Activated CD8-positive, alpha-beta memory T cell treated with anti-CD3 and anti-CD28 coated beads for 36 hours (primary cell): ENCODE measurements at regions not wholly inside any gene's neighbourhood (a gene's known extent, or its start where the extent isn't known, plus 50 kb on each side); places are given as distances from the start of the nearest gene placed in this dataset.

Experiments used
- CTCF ChIA-PET: fragments of 350-600 bp; sonication (Branson Sonifier 250); formaldehyde crosslinking; loops from one replicate; lab custom pipeline; 2021; ENCODE audit warnings: antibody characterized with exemption; lab: Charles Lee
- POLR2A ChIA-PET: fragments of 350-600 bp; sonication (Branson Sonifier 250); formaldehyde crosslinking; loops from one replicate; lab custom pipeline; 2021; ENCODE audit warnings: antibody characterized with exemption; lab: Charles Lee

DNA sequence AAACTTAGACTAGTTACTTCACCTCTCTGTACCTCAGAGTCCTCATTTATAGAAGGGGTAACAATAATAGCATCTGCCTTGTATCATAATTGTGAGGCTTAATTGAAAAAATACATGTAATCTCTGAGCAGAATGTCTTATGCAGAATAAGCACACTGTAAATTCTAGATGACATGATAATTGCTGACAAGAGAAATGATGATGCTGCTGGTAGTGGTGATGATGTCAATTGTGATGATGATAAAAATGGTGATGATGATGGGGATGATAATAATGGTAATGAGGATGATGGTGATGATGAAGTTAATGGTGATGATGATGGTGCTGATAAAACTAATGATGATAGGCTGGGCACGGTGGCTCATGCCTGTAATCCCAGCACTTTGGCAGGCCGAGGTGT lies 346.1 kb upstream of the CDH4 start:
- CTCF ChIA-PET: no interaction called here
- POLR2A ChIA-PET: no interaction called here

DNA sequence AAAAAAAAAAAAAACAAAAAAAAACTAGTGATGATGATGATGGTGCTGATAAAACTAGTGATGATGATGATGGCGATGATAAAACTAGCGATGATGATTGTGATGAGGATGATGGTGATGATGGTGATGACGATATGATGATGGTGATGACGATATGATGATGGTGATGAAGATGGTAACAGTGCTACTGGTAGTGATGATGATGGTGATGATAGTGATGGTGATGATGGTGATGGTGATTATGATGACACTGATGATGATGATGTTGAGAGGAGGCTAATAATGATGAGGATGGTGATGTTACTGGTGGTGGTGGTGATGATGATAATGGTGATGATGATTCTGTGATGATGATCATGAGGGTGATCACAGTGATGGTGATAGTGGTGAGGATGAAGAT lies 345.5 kb upstream of the CDH4 start:
- ChIA-PET POLR2A (no interaction called here), CTCF (no interaction called here)

DNA sequence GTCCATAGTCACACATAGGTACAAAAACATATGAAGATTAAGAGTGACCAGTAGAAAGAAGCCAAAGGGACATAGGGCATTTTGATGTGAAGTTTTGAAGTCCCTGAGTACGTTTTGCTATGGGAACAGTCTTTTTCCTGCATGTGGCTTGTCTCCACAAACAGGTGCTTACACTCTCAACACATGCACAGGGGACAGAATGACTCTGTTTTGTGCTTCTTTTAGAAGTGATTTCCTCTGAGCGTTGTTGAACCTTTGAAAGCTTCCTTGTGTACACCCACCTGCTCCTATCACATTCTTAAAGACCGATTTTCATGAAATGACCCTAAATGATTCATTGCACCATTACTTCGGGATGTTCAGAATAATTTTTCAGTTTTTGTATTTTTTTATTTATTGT lies 338.8 kb upstream of the CDH4 start:
- ChIA-PET POLR2A (no interaction called here), CTCF (no interaction called here)

DNA sequence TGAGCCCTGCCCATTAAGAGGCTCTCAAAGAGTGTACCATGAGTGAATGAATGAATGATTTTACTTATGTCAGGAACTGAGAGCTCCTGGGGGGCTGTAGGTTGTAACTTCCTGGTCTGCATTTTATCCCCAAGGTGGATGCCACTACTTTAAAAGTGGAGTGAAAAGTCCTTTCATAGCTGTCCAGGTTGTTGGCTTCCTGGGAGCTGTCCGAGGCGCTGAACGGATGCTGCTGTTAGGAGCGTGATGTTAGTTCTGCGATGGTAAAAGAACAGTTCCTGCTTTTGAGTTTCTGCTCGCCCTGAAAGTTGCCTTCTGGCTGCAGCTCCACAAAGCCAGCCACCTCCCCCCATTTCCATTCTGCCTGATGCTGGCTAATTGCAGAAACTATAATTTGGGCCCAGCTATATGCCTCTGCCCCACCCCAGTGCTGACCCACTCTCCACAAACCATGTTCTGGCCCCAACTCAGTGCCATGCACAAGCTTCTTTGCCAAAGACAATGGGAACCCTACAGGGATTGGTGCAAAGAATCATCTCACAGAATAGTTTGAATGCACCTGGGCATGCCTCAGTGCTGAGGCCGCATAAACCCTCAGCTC lies 330.9 kb upstream of the CDH4 start:
- ChIA-PET CTCF (no interaction called here), POLR2A (no interaction called here)

DNA sequence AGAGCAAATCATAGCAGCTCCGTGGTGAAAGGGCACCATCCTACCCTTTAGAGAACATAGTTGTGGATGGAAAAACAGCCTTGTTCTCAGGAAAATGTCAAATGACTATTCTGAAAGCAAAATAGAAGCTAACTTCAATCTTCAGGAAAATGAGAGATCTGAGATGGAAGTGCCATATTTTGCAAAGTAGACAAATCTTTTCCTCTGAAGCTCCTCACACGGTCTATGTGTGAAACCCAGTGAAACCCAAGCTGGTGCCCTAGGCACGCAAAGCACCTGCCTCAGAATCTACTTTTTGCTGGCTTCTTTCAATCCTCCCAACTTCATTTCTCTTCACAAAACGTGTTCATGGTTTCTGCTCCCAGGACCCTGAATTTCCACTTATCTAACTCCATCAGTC lies 325.2 kb upstream of the CDH4 start:
- ChIA-PET POLR2A (no interaction called here), CTCF (no interaction called here)

DNA sequence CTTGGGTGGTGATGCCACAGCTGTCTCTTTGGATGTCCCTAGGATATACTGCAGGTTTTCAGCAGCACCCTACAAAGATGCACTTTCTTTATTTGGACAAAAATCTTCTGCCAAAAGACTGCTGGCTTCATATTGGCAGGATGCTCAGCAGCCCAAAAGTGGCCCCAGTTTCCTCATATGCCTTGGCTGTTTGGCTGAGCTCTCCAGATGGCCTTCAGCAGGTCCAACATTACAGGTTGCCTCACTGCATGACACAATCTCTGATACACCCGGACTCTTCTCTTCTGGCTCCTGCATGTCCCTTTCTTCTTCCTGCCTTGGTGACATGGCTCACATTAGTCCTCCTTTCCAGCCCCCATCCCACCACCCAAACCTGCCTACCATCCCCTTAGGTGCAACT lies 323.7 kb upstream of the CDH4 start:
- POLR2A ChIA-PET: no interaction called here
- CTCF ChIA-PET: no interaction called here

DNA sequence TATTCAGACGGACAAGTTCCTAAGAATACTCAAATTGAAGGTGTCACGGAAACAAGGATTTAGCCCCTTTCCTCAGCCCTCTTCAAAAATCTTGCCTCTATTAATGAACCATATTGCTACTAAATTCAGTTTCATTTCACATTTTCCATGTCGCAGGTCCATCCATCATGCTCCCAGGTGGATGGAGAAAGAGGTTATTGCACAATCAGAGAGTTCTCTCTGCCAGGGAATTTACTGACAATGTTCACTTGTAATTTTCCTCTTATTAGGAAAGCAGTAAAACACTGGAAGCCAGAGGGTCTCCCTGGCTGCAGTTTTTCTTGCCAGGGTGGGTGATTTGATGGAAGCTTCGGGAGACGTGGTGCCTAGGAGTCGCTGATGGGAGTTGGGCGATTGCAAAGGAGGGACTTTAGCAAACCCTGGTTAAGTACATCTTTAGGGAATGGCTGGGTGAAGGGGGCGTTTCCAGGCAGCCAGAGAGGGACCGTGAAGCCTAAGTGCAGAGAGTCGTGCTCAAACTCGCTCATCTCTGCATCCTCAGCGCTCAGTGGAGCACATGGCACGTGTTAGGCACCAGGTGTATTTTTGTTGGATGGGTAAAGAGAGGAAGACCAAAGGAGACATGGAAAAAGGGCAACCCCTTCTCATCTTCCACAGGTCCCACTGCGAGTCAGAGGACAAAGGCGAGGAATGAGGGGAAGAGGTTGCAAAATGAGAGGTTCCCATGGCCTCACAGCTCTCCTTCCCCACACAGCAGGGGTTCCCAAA lies 321.9 kb upstream of the CDH4 start:
- POLR2A ChIA-PET: no interaction called here
- CTCF ChIA-PET: no interaction called here

DNA sequence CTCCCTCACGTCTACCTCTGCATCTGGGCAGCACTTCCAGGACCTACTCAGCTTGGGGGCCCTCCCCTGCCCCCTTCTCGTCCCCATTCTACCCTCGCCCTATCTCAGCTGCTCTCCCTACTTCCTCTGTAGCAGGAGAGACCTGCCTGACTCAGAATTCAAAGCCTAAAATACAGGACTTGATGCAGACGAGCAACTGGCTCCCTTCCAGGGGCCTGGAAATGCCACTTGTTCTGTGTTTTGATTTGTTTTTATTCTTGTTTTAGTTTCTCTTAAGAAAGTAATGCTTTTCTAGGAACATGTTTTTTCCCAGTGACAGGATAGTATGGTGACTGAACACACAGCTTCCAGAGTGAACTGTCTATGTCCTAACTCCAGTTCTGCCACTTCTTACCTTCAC lies 320.4 kb upstream of the CDH4 start:
- POLR2A ChIA-PET: no interaction called here
- CTCF ChIA-PET: no interaction called here

DNA sequence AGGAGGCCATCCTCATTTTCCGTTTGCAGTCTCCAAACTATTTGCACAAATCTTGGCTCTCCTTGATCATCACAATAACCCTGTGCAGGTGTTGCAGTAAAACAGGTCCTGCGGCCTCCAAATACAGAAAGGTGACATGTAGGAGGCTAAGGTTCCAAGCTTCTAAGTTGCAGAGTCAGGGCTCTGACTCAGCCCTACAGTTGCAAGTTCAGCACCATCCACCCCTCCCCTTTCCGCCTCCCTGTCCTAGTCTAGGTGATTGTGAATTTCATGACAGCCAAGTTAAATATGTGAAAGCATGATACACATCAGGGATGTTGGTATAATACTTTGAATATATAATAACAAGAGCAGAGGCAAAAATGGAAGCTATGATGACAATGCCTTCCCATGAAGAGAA lies 317.3 kb upstream of the CDH4 start:
- ChIA-PET CTCF (no interaction called here), POLR2A (no interaction called here)

DNA sequence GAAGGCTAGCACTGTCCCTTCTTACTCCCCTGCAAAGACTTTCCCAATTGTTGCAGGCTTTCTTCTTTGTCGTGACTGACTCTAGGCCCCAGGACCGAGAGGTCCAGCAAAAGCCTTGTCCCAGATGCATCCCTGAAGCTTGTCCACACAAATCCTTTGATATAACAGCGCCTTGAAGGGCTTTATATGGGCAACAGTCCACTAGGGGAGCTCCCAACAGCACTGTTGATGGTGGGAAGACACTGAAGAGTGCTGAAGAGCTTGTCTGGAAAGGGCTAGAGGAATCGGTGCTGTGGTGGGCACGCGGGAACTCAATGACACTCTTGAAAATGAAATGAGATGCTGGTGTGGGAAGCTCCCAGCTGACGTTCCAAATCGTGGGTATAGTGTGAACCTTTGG lies 316.1 kb upstream of the CDH4 start:
- CTCF ChIA-PET: no interaction called here
- POLR2A ChIA-PET: no interaction called here

DNA sequence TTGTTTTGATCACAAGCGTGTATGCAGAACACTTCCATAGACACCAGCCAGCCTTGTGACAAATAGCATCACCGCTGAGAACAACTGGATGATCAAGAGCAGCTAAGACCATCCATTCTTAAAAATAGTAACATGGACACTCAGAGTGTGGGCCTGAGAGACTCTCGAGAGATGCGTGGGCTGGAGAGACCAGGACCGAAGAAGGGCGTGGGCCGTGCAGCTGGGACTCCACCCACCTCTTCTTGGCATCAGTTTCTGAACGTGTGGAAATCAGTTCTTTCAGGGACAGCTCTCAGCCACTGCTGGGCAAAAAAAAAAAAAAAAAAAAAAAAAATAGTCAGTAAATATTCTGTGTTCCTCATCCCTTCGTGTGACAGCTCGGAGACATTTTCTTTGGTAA lies 314.5 kb upstream of the CDH4 start:
- CTCF ChIA-PET: no interaction called here
- POLR2A ChIA-PET: no interaction called here

DNA sequence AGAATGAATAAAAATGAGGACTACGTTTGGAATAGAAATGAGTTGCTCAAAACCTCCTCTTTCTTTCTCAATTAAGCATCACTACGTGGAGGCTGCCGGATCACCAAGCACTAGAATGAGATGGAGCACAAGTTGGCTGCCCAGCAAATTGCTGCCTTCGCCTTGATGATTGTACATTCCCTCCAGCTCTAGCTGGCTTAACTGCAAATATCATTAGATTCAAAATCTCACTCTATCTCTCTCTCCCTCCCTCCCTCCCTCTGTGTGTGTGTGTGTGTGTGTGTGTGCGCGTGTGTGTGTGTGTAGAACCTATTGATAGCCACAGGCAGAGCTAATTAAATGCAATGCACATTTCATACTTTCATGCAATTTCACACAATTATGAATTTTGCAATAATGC lies 310.7 kb upstream of the CDH4 start:
- POLR2A ChIA-PET: no interaction called here
- CTCF ChIA-PET: no interaction called here

DNA sequence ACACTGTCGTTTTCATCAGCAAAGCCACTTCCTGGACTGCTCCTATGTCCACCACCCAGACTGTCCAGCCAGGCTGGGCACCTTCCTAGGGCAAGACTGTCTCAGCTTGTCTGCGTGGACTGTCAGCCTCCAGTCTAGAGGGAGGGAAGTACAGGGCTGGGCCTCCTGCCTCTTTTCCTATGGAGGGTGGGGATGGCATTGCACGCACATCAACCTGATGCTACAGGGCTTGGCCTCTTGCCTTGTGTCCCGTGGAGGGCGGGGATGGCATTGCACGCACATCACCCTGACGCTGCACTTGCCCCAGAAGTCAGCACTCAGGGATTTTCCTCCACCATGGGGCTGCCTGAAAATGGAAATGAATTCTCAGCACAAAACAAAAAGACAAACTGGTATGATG lies 304.2 kb upstream of the CDH4 start:
- CTCF ChIA-PET: no interaction called here
- POLR2A ChIA-PET: no interaction called here

DNA sequence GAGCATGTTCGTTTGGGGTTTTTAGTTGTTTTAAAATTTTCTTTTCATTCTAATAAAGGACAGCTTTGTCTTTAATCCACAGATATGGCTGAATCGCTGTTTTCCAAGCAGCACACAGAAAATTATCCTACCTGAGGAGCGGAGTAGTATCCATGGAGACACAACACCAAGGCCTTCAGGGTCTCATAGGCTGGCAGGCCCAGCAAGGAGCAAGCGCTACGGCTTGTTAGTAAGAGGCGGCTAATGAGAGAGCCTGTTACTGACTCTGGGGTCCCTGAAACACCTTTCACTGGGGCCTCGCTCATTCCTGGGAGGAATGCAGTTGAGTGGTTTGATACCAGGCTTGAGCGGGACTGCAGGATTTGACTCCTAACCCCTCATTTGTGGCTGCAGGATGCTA lies 303.8 kb upstream of the CDH4 start:
- ChIA-PET CTCF (no interaction called here), POLR2A (no interaction called here)

DNA sequence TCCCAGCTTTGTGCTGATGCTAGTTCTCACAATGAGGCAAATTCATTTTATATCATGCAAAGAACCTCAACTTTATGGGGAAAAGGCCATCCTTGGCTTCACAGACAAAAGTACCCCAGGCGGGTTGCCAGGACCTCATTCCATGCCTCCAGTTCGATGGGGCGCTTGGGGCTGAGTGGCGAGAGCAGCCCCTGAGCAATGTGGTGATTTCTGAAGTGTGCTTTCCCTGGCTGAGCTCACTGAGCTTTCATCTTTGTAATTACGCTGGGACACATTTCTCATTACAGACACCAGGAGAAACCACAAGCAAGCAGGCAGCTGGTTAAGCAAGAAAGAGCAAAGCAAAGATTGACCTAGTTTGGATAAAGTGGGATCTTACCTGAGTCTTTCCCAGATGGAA lies 301.5 kb upstream of the CDH4 start:
- POLR2A ChIA-PET: interaction anchor here (0.6 kb wide), 1 partner anchor 862 kb away, joined by 7 read pairs; no protein-coding TSS in a partner anchor

DNA sequence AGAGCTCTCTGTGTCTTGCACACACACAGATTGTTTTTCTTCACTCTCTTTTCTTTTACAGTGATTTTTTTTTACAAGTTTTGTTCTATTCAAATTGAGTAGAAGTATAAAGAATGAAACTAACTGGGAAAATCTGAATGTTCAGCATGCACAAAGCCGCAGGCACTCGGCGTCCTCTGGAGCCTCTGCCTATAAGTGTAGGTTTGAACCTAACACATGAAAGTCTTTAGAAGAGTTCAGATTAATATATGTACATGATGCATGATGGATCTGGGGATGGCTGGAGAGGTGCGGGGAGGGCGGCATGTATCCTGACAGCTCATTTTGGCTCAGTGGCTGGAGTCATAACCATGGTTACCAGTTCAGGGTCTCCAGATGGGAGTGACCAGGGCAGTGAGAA lies 301.1 kb upstream of the CDH4 start:
- ChIA-PET POLR2A (interaction anchor here (0.6 kb wide), 1 partner anchor 862 kb away, joined by 7 read pairs; no protein-coding TSS in a partner anchor), CTCF (no interaction called here)

More for the DNA sequence above, 301.5 kb upstream of the CDH4 start:
- CTCF ChIA-PET: no interaction called here

DNA sequence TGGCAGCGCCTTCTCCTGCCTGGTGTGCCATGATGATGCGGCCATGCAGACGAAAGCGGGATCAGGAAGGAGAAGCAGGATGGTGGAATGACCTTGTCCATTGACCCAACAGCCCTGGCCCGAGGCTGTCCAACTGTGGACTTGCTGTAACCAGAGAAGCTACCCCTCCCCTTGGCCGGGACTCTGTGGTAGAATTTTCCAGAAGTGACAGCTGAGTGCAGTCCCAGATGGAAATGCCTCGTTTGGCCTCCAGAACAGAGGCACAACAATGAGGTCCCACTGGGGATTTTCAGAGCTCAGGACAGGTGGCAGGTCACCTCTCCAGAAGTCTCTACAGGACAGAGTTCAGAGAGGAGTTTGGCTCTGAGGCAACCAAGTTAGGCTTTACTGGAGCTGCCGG lies 299.2 kb upstream of the CDH4 start:
- ChIA-PET POLR2A (no interaction called here), CTCF (no interaction called here)

DNA sequence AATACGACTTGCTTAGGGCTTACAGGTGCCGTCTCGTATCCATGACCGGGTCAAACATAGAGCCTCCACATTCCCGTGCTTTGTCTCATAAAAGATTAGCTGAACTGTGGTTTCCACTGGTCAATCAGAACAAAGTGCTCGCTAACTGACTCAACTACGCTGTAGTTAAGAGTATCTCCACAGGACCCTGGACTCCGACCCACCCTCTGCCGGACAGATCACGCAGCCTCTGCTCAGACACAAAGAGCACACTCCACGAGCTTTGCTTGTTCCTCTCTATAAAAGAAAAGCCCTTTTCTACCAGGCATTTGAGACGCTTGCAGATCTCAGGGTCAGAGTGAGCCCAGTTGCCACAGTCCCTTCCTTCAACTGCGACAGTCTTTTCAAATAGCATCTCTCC lies 298.7 kb upstream of the CDH4 start:
- CTCF ChIA-PET: no interaction called here
- POLR2A ChIA-PET: no interaction called here

DNA sequence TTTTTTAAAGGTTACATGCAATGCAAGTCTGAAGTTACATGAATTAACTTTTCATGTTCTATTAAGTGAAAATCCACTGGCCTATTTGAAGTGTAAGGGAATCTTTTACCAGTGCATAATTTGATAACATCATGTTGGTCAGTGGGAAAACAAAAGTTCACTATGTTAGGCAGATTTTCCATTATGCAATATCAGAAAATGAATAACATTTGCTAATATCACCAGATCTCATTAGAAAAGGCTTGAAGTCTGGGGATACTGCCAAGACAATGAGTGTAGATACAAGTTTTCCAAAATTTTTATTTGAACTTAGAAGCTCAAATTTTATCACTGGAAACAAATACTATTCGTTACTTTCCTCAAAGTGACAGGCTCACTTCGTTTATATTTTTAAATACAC lies 296.4 kb upstream of the CDH4 start:
- POLR2A ChIA-PET: no interaction called here
- CTCF ChIA-PET: no interaction called here

DNA sequence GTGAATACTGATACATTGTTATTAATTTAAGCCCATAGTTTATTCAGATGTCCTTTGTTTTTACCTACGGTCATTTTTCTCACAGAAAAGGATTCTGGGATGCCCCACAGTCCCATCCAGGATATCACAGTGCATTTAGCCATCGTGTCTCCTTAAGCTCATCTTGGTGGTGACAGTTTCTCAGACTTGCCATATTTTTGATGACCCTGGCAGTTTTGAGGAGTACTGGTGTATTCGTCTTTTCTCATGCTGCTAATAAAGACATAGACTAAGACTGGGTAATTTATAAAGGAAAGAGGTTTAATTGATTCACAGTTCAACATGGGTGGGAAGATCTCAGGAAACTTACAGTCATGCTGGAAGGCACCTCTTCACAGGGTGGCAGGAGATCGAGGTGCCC lies 295.9 kb upstream of the CDH4 start:
- ChIA-PET POLR2A (no interaction called here), CTCF (no interaction called here)

DNA sequence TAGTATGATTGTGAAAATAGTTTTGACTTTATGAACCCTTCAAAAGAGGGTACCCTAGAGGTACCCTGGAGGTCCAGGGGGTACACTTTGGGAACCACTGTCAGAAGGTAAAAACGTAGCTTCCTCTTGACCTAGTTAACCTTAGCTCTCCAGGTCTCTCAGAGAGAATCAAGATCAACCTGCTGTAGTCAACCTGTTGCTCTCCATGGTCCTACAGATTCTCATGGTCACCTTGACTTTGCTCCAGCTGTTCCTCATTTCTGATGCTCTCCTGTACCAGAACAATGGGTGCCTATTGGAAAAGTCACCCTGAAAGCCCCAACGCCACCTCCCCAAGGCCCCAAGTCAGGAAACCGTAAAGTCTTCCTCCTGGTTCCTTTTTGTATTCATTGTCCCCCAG lies 294.4 kb upstream of the CDH4 start:
- POLR2A ChIA-PET: no interaction called here
- CTCF ChIA-PET: no interaction called here

DNA sequence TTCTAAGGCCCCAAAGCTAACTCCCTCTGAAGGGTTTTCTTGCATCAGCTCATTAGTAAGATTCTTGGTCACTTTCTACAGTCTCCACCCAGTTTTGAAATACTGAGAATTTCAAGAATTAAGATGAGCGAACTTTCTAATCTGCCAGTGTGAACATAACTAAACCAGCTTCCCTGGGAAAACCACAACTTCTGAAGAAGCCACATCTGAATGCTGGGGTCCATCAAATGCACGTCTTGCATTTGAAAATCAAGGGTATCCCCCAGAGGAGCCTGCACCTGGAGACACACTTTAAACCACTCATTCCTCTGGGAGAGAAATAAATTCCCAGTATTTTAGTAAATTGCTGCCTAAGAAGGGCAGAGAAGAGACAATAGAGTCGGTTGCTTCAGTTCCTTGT lies 292.1 kb upstream of the CDH4 start:
- ChIA-PET CTCF (no interaction called here), POLR2A (no interaction called here)
